GM20000 (cell line): ENCODE measurements at regions not wholly inside any gene's neighbourhood (a gene's known extent, or its start where the extent isn't known, plus 50 kb on each side); places are given as distances from the start of the nearest gene placed in this dataset.

Source experiments
- DNase-seq: peaks from one replicate; pipeline ENCODE4 v3.0.0; 2012; ENCODE audit warnings: low spot score
- TF ChIP-seq, protein P1 (sequence below): IDR thresholded peaks from 2 replicates; pipeline ENCODE4 v1.5.1; 2012; ENCODE audit warnings: mild to moderate bottlenecking, control low read depth; ENCODE audit errors: extremely low read depth, missing control alignments

DNA sequence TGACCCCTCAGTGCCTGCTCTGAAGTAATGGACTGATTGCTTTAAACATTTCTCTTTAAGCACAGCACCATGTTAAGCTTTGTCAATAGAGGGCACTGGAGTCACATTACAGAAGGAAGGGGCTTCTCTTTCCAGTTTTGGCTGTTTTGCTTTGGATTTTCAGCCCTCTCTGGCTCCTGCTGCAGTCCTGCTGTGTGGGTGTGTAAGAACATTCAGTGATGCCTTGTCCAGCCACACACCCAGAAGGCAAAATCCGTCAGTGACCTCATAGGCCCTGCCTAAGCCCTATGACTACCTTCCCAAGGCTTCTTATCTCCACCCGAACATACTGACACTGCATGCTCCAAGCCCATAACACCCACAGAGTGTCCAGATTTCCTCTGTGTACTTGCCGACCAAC lies 215.3 kb upstream of the CTSO start:
- TF ChIP-seq, protein P1, sequence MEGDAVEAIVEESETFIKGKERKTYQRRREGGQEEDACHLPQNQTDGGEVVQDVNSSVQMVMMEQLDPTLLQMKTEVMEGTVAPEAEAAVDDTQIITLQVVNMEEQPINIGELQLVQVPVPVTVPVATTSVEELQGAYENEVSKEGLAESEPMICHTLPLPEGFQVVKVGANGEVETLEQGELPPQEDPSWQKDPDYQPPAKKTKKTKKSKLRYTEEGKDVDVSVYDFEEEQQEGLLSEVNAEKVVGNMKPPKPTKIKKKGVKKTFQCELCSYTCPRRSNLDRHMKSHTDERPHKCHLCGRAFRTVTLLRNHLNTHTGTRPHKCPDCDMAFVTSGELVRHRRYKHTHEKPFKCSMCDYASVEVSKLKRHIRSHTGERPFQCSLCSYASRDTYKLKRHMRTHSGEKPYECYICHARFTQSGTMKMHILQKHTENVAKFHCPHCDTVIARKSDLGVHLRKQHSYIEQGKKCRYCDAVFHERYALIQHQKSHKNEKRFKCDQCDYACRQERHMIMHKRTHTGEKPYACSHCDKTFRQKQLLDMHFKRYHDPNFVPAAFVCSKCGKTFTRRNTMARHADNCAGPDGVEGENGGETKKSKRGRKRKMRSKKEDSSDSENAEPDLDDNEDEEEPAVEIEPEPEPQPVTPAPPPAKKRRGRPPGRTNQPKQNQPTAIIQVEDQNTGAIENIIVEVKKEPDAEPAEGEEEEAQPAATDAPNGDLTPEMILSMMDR, result peak; percentile 27
- DNase-seq, result peak; percentile 11

GRCh38 chr4:156168288-156168687 lies 214.6 kb upstream of the CTSO start:
- TF ChIP-seq, protein P1, result no peak
- DNase-seq, result no peak

GRCh38 chr4:156158747-156159146 lies 205.1 kb upstream of the CTSO start:
- TF ChIP-seq, protein P1, result no peak
- DNase-seq, result peak; percentile 26

GRCh38 chr4:156154978-156155377 lies 201.3 kb upstream of the CTSO start:
- TF ChIP-seq, protein P1, result no peak
- DNase-seq, result no peak

GRCh38 chr4:156146571-156146970 lies 192.9 kb upstream of the CTSO start:
- TF ChIP-seq, protein P1, result no peak
- no peak for DNase-seq

GRCh38 chr4:156144961-156145360 lies 191.3 kb upstream of the CTSO start:
- no peak for DNase-seq
- TF ChIP-seq, protein P1, result no peak

- TF ChIP-seq, protein P1, result no peak
- no peak for DNase-seq
Observed at GRCh38 chr4:156138781-156139280, 185.2 kb upstream of the CTSO start.
